ENCODE measurements at regions not wholly inside any gene's neighbourhood (a gene's known extent, or its start where the extent isn't known, plus 50 kb on each side); places are given as distances from the start of the nearest gene placed in this dataset.

DNA sequence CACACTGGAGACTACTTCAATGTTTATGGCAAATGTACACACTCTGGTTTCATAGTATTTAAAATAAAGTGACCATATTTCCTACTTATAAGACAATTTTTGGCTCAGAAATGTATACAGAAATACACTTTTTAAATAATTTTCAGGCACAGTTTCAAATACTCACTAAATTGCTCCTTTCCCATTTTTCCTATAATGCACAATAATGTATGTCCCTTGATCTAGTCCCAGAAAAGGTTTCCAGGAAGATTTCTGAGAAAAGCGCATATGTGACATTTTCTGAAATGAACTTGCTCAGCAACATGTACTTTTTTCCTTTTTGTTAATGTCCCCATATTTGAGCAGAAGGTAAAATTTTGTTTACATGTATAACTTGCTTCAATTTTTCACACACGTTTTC lies 591.4 kb downstream of the CD109 start:
- H3K36me3 ChIP-seq (replicated peaks in 1 of 2) = no peaks in the 10 kb centered on the region
- H3K27ac ChIP-seq = no peak overlapping the region
- no peak overlapping the region for H3K4me3 ChIP-seq
- H3K4me1 ChIP-seq (replicated peaks in 1 of 2) = no peaks in the 10 kb centered on the region
- no peaks in the 10 kb centered on the region for H3K9me3 ChIP-seq (replicated peaks in 1 of 3)
- intact Hi-C loops (cut with DNase I) = no loop called here
- TF ChIP-seq POLR2A (IDR thresholded peaks at IDR 0.05) (no peak), CTCF (IDR thresholded peaks at IDR 0.05) (no peak)
- no peaks in the 10 kb centered on the region for H3K27me3 ChIP-seq
- WGBS, 4 donors = 65 to 74% (median 66%) methylated on average over 2 of the region's 2 CpGs
- DNase-seq = no peak

DNA sequence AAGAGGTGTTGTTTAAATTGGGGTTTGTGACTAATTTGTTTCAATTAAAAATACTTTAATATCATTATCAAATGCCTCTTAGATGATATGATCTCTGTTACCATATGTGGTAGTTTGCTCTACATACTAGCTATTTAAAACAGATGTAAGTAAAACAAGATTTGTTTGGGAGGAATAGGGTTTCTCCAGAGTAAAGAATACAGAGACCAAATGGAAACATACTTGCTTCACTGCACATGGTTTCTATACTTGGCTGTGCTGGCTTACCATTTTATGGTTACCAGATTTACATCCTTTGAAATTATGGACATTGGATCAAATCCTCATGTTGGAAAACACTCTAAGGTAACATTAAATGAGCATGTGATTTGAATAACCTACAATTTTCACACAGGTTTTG lies 588.3 kb downstream of the CD109 start:
- Histone ChIP-seq H3K9me3 (replicated peaks in 1 of 3) (no peaks in the 10 kb centered on the region), H3K27ac (no peak overlapping the region), H3K36me3 (replicated peaks in 1 of 2) (no peaks in the 10 kb centered on the region), H3K4me3 (no peak overlapping the region), H3K4me1 (replicated peaks in 1 of 2) (no peaks in the 10 kb centered on the region), H3K27me3 (no peaks in the 10 kb centered on the region)
- DNase-seq = no peak
- TF ChIP-seq CTCF (IDR thresholded peaks at IDR 0.05) = no peak
- no peak for TF ChIP-seq POLR2A (IDR thresholded peaks at IDR 0.05)
- intact Hi-C loops (cut with DNase I) = no loop called here

GRCh38 chr6:74283532-74283931 lies 587.5 kb downstream of the CD109 start:
- TF ChIP-seq CTCF (IDR thresholded peaks at IDR 0.05) (no peak), POLR2A (IDR thresholded peaks at IDR 0.05) (no peak)
- Histone ChIP-seq H3K4me3 (no peak overlapping the region), H3K4me1 (replicated peaks in 1 of 2) (no peaks in the 10 kb centered on the region), H3K27ac (no peak overlapping the region), H3K27me3 (no peaks in the 10 kb centered on the region), H3K9me3 (replicated peaks in 1 of 3) (no peaks in the 10 kb centered on the region), H3K36me3 (replicated peaks in 1 of 2) (no peaks in the 10 kb centered on the region)
- 34 to 43% (median 39%) methylated on average over 3 of the region's 3 CpGs for WGBS, 4 donors
- no peak for DNase-seq
- intact Hi-C loops (cut with DNase I) = no loop called here

- Histone ChIP-seq H3K27ac (no peak overlapping the region), H3K27me3 (no peaks in the 10 kb centered on the region), H3K4me1 (replicated peaks in 1 of 2) (no peaks in the 10 kb centered on the region), H3K36me3 (replicated peaks in 1 of 2) (no peaks in the 10 kb centered on the region), H3K4me3 (no peak overlapping the region), H3K9me3 (replicated peaks in 1 of 3) (no peaks in the 10 kb centered on the region)
- intact Hi-C loops (cut with DNase I) = no loop called here
- TF ChIP-seq POLR2A (IDR thresholded peaks at IDR 0.05) = no peak
- TF ChIP-seq CTCF (IDR thresholded peaks at IDR 0.05) = no peak
- DNase-seq = peak in 1 of 7 donors; percentile 48
- 91 to 94% (median 92%) methylated on average over 13 of the region's 13 CpGs for WGBS, 4 donors
These were observed 586.2 kb downstream of the CD109 start for GRCh38 chr6:74282143-74282689.
